Esophagus muscularis mucosa (tissue), 4 donors: ENCODE measurements at regions not wholly inside any gene's neighbourhood (a gene's known extent, or its start where the extent isn't known, plus 50 kb on each side); places are given as distances from the start of the nearest gene placed in this dataset.

Source experiments
- DNase-seq: peaks from one replicate; pipeline ENCODE4 v3.0.0-alpha.2; 2017; ENCODE audit errors: extremely low spot score
- H3K27ac ChIP-seq, 4 donors: fragments of 200-600 bp; sonication (generic); replicated peaks in 1 of 4; 1 replicate in 3 of 4; 2 replicates in 1 of 4; pipeline ENCODE4 v1.5.1; 2016 to 2019; ENCODE audit warnings: mild to moderate bottlenecking in 1 of 4
- H3K27me3 ChIP-seq, 4 donors: fragments of 200-600 bp; sonication (generic); one replicate each; pipeline versions ENCODE4 v1.5.1 to v1.6.0; 2016 to 2019
- H3K36me3 ChIP-seq, 4 donors: fragments of 200-600 bp; sonication (generic); one replicate each; pipeline ENCODE4 v1.5.1; 2016 to 2019
- H3K4me1 ChIP-seq, 4 donors: fragments of 200-600 bp; sonication (generic); one replicate each; pipeline ENCODE4 v1.5.1; 2016 to 2019
- H3K4me3 ChIP-seq, 4 donors: fragments of 200-600 bp; sonication (generic); 1 replicate in 2 of 4; 2 replicates in 2 of 4; pipeline ENCODE4 v1.5.1; 2016 to 2019; ENCODE audit warnings: mild to moderate bottlenecking in 4 of 4, moderate library complexity in 1 of 4
- H3K9me3 ChIP-seq, 4 donors: fragments of 200-600 bp; sonication (generic); 1 replicate in 3 of 4; 2 replicates in 1 of 4; pipeline ENCODE4 v1.5.1; 2016 to 2019
- EP300 ChIP-seq: sonication (generic); formaldehyde crosslinking; IDR thresholded peaks from one replicate; pipeline ENCODE4 v1.6.1; 2017; ENCODE audit warnings: antibody characterized with exemption
- POLR2A ChIP-seq: fragments of 450-650 bp; IDR thresholded peaks from one replicate; pipeline ENCODE4 v1.6.1; 2017; ENCODE audit warnings: antibody characterized with exemption, moderate library complexity, mild to moderate bottlenecking, low read depth
- POLR2AphosphoS5 ChIP-seq, 2 donors: sonication (generic); formaldehyde crosslinking; IDR thresholded peaks; one replicate each; pipeline ENCODE4 v1.6.1; 2017; ENCODE audit warnings: antibody characterized with exemption in 2 of 2
- WGBS: methylation state at CpG from one replicate; pipeline ENCODE4 v1.1.5; 2018; 5-methylcytosine and 5-hydroxymethylcytosine counted together
- intact Hi-C: fragments of 100-400 bp; cut with DNase I; formaldehyde crosslinking; loops from one replicate; pipeline ENCODE4 v1.15.1; 2023
- TF ChIP-seq, protein P1 (sequence below), 3 experiments: fragments of 200-600 bp in 2 of 3; fragments of 450-650 bp in 1 of 3; sonication (generic) in 2 of 3; IDR thresholded peaks; one replicate each; pipeline ENCODE4 v1.5.1; 2017 to 2019; ENCODE audit warnings: antibody characterized with exemption in 3 of 3, mild to moderate bottlenecking in 2 of 3, moderate library complexity in 1 of 3

DNA sequence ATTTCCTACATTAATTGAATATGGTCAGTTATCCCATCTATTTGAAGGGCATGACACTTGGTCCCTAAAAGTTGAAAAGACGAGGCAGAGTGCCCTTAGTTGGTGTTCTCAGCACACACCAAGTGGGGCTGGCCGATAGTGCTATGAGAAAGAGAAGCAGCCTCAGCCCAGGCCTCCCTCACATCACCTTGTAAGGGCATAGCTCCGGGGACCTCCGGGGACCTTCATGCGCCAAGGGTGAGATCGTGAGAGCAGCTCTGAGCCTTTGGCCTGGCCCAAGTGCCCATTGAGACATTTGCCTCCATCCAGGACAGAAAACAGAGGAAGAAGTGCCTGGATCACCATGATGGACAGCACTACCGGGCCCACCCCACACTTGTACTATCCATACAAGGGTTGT lies 244.3 kb upstream of the COPS8 start:
- Histone ChIP-seq H3K27ac (no peak overlapping the region), H3K27me3 (no peaks in the 10 kb centered on the region), H3K4me1 (peaks cover 0 to 12% (median 11%) of the 10 kb centered on the region in 4 donors), H3K9me3 (no peaks in the 10 kb centered on the region), H3K4me3 (no peak overlapping the region), H3K36me3 (no peaks in the 10 kb centered on the region)
- DNase-seq, result no peak
- intact Hi-C loops, result no loop called here
- WGBS, result 89% methylated on average over 6 of the region's 7 CpGs
- TF ChIP-seq, protein P1, sequence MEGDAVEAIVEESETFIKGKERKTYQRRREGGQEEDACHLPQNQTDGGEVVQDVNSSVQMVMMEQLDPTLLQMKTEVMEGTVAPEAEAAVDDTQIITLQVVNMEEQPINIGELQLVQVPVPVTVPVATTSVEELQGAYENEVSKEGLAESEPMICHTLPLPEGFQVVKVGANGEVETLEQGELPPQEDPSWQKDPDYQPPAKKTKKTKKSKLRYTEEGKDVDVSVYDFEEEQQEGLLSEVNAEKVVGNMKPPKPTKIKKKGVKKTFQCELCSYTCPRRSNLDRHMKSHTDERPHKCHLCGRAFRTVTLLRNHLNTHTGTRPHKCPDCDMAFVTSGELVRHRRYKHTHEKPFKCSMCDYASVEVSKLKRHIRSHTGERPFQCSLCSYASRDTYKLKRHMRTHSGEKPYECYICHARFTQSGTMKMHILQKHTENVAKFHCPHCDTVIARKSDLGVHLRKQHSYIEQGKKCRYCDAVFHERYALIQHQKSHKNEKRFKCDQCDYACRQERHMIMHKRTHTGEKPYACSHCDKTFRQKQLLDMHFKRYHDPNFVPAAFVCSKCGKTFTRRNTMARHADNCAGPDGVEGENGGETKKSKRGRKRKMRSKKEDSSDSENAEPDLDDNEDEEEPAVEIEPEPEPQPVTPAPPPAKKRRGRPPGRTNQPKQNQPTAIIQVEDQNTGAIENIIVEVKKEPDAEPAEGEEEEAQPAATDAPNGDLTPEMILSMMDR (IDR thresholded peaks at IDR 0.05), result no peak
- TF ChIP-seq POLR2A, result no peak
- TF ChIP-seq EP300, result no peak
- no peak for TF ChIP-seq POLR2AphosphoS5 (IDR thresholded peaks at IDR 0.05)

DNA sequence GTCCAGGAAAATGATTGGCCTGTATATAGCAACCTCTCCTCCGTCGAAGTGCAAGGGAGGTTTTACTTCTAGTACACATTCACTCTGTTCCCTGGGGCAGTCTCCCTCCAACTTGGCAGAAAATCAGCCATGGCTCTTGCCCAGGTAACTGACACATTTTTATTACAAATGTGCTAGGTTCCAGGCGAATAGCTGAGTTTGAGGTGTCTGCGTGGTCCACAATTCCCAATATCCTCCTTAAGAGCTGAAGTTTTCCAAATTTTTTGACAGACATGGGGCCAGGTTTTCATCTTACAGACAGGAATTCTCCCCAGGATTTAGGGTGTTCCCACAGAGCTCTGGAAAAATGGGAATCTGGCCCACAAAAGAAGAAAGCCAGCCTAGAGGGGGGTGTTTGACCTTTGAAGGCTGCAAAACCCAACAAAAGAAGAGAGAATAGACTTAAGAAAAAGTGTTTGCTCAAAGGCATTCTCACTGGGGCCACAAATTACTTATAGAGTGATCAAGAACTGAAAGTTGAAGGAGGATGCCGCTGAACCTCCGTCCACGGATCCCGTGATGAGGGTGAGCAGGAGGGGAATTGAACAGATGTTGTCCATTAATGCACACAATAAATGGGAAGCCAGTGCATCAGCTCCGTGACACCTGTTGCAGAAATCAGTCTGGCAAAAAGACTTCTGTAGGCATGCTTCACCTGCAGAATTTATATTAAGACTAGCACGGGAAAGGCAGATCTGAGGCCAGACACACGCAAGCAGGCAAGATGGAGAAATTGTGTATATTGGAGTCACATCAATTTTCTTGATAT lies 242.3 kb upstream of the COPS8 start:
- no peaks in the 10 kb centered on the region for H3K9me3 ChIP-seq
- intact Hi-C loops, result no loop called here
- TF ChIP-seq, protein P1 (IDR thresholded peaks at IDR 0.05), result no peak
- TF ChIP-seq POLR2AphosphoS5 (IDR thresholded peaks at IDR 0.05), result no peak
- no peak for TF ChIP-seq POLR2A
- TF ChIP-seq EP300, result no peak
- no peak overlapping the region for H3K4me3 ChIP-seq
- H3K27ac ChIP-seq, result no peak overlapping the region
- no peaks in the 10 kb centered on the region for H3K36me3 ChIP-seq
- H3K4me1 ChIP-seq, result peaks cover 0 to 12% (median 11%) of the 10 kb centered on the region in 4 donors
- no peak for DNase-seq
- 68% methylated on average over 11 of the region's 11 CpGs for WGBS
- no peaks in the 10 kb centered on the region for H3K27me3 ChIP-seq

DNA sequence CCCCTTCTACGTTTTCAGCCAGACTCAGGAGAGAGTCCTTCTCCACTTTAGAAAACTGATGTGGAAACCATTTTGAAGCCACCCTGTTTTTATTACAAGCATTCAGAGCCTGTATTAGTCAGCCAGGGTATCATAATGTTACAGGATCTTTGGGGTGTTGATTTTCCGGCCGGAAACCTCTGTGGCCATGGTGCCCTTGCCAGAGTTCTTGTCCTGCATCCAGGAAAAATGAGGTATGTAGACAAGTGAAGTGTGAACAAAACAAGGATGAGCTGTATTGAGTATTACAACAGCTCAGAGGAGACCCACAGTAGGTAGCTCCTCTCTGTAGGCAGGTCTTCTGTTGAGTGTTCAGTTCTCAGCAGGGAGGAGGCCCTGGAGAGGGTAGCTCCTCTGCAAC lies 241.0 kb upstream of the COPS8 start:
- DNase-seq, result no peak
- WGBS, result 78% methylated on average over 3 of the region's 3 CpGs
- Histone ChIP-seq H3K27ac (no peak overlapping the region), H3K4me3 (no peak overlapping the region), H3K4me1 (peaks cover 0 to 12% (median 11%) of the 10 kb centered on the region in 4 donors), H3K9me3 (no peaks in the 10 kb centered on the region), H3K27me3 (no peaks in the 10 kb centered on the region), H3K36me3 (no peaks in the 10 kb centered on the region)
- TF ChIP-seq POLR2AphosphoS5 (IDR thresholded peaks at IDR 0.05), result no peak
- TF ChIP-seq, protein P1 (IDR thresholded peaks at IDR 0.05), result no peak
- no peak for TF ChIP-seq EP300
- no peak for TF ChIP-seq POLR2A
- intact Hi-C loops, result no loop called here

DNA sequence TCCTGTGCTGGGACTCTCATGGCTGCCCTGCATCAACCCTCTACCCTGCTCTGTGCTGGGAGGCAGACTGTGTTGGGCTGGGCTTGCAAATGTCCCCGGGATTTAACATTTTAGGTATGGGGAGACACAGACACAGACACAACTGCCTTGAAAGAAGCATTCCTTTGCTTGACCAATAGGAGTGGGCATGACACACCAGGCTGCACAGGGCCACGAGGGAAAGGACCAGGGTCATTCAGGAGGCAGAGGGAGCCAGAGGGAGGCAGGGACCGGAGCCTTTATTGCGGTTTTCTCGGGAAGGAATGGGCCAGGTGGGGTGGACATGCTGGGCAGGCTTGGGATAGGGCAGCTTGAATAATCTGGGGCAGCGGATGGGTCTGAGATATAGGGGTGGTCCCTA lies 238.7 kb upstream of the COPS8 start:
- intact Hi-C loops, result no loop called here
- Histone ChIP-seq H3K9me3 (no peaks in the 10 kb centered on the region), H3K27me3 (no peaks in the 10 kb centered on the region), H3K4me3 (no peak overlapping the region), H3K4me1 (peaks cover 0 to 12% (median 11%) of the 10 kb centered on the region in 4 donors), H3K36me3 (no peaks in the 10 kb centered on the region), H3K27ac (no peak overlapping the region)
- WGBS, result 82% methylated on average over 5 of the region's 6 CpGs
- DNase-seq, result no peak
- TF ChIP-seq POLR2AphosphoS5 (IDR thresholded peaks at IDR 0.05), result no peak
- TF ChIP-seq EP300, result no peak
- TF ChIP-seq POLR2A, result no peak
- TF ChIP-seq, protein P1 (IDR thresholded peaks at IDR 0.05), result no peak
